ENCODE measurements at regions not wholly inside any gene's neighbourhood (a gene's known extent, or its start where the extent isn't known, plus 50 kb on each side); places are given as distances from the start of the nearest gene placed in this dataset.
"Not testable (repeated sequence)": the region's sequence is repeated elsewhere in the genome, so short reads cannot be mapped to it uniquely, and the experiment has no call there.

GRCh38 chr10:117807441-117807840 is 239.3 kb downstream of the RAB11FIP2 start:
- Histone ChIP-seq H3K27me3 (replicated peaks) (no peaks in the 10 kb centered on the region), H3K27ac (no peak overlapping the region), H3K4me3 (ENCODE audit: low read depth, low read length) (no peak overlapping the region), H3K36me3 (replicated peaks) (no peaks in the 10 kb centered on the region)
- in situ Hi-C loops (cut with HindIII; ENCODE audit: low pct_ligation_motif_present, low sequenced_read_pairs), result no loop called here
- TF ChIP-seq, protein P1, sequence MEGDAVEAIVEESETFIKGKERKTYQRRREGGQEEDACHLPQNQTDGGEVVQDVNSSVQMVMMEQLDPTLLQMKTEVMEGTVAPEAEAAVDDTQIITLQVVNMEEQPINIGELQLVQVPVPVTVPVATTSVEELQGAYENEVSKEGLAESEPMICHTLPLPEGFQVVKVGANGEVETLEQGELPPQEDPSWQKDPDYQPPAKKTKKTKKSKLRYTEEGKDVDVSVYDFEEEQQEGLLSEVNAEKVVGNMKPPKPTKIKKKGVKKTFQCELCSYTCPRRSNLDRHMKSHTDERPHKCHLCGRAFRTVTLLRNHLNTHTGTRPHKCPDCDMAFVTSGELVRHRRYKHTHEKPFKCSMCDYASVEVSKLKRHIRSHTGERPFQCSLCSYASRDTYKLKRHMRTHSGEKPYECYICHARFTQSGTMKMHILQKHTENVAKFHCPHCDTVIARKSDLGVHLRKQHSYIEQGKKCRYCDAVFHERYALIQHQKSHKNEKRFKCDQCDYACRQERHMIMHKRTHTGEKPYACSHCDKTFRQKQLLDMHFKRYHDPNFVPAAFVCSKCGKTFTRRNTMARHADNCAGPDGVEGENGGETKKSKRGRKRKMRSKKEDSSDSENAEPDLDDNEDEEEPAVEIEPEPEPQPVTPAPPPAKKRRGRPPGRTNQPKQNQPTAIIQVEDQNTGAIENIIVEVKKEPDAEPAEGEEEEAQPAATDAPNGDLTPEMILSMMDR (IDR thresholded peaks at IDR 0.05; ENCODE audit: low read depth, low read length, missing control alignments), result no peak
- no peak for DNase-seq

DNA sequence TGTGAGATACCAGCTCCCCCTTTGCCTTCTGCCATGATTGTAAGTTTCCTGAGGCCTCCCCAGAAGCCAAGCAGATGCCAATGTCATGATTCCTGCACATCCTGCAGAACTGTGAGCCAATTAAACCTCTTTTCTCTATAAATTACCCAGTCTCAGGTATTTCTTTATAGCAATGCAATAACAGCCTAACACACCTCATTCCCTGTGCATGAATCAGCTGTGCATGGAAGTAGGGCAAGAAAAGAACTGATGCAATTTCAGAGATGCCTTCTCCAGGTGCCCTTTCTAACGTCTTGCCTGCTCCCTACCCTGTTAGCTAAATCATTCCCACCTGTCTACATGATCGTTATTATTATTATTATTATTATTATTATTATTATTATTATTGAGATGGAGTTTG is 230.9 kb downstream of the RAB11FIP2 start:
- H3K27me3 ChIP-seq (replicated peaks); H3K4me3 ChIP-seq (ENCODE audit: low read depth, low read length); in situ Hi-C loops (cut with HindIII; ENCODE audit: low pct_ligation_motif_present, low sequenced_read_pairs); H3K36me3 ChIP-seq (replicated peaks); H3K27ac ChIP-seq; DNase-seq: not testable (repeated sequence)

- no peak overlapping the region for H3K27ac ChIP-seq
- TF ChIP-seq, protein P1 (IDR thresholded peaks at IDR 0.05; ENCODE audit: low read depth, low read length, missing control alignments), result no peak
- H3K27me3 ChIP-seq (replicated peaks), result no peaks in the 10 kb centered on the region
- no peak for DNase-seq
- in situ Hi-C loops (cut with HindIII; ENCODE audit: low pct_ligation_motif_present, low sequenced_read_pairs), result no loop called here
- H3K4me3 ChIP-seq (ENCODE audit: low read depth, low read length), result no peak overlapping the region
- no peaks in the 10 kb centered on the region for H3K36me3 ChIP-seq (replicated peaks)
Measured at GRCh38 chr10:117817116-117817515, 229.6 kb downstream of the RAB11FIP2 start.

GRCh38 chr10:117818721-117819120 is 228.0 kb downstream of the RAB11FIP2 start:
- DNase-seq, result no peak
- no peak overlapping the region for H3K4me3 ChIP-seq (ENCODE audit: low read depth, low read length)
- H3K36me3 ChIP-seq (replicated peaks), result no peaks in the 10 kb centered on the region
- no peaks in the 10 kb centered on the region for H3K27me3 ChIP-seq (replicated peaks)
- H3K27ac ChIP-seq, result no peak overlapping the region
- TF ChIP-seq, protein P1 (IDR thresholded peaks at IDR 0.05; ENCODE audit: low read depth, low read length, missing control alignments), result no peak
- in situ Hi-C loops (cut with HindIII; ENCODE audit: low pct_ligation_motif_present, low sequenced_read_pairs), result no loop called here

DNA sequence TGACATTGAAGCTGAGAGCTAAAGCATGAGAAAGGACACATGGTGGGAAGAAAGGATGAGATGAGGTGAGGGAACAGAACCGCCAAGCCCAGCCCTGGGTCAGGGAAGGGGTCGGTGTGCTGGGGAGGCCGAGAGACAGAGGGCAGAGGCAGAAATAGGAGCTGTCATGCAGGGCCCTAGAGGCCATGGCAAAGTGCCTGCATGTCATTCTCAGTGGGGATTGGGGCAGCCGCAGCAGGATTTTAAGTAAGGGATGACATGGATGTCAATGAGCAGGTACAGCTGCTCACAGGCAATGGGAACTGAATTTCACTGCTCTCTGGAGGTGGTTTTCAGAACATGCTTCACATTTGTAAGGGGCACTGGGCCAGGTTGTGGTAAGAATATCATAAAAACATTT is 227.4 kb downstream of the RAB11FIP2 start:
- in situ Hi-C loops (cut with HindIII; ENCODE audit: low pct_ligation_motif_present, low sequenced_read_pairs), result no loop called here
- no peak for DNase-seq
- Histone ChIP-seq H3K36me3 (replicated peaks) (no peaks in the 10 kb centered on the region), H3K4me3 (ENCODE audit: low read depth, low read length) (no peak overlapping the region), H3K27ac (no peak overlapping the region), H3K27me3 (replicated peaks) (no peaks in the 10 kb centered on the region)
- TF ChIP-seq, protein P1 (IDR thresholded peaks at IDR 0.05; ENCODE audit: low read depth, low read length, missing control alignments), result no peak

DNA sequence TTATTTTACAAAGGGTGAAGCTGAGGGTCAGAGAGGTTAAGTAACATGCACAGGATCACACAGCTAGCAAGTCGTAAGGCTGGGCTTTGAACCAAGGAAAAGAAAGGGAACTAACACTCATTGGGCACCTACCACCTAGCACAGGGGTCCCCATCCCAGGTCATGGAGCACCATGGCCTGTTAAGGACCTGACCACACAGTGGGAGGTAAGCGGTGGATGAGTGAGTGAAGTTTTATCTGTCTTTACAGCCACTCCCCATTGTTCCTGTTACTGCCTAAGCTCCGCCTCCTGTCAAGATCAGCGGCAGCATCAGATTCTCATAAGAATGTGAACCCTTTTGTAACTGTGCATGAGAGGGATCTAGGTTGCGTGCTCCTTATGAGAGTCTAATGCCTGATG is 222.8 kb downstream of the RAB11FIP2 start:
- Histone ChIP-seq H3K27ac (no peak overlapping the region), H3K27me3 (replicated peaks) (no peaks in the 10 kb centered on the region), H3K4me3 (ENCODE audit: low read depth, low read length) (no peak overlapping the region), H3K36me3 (replicated peaks) (no peaks in the 10 kb centered on the region)
- DNase-seq, result no peak
- in situ Hi-C loops (cut with HindIII; ENCODE audit: low pct_ligation_motif_present, low sequenced_read_pairs), result no loop called here
- TF ChIP-seq, protein P1 (IDR thresholded peaks at IDR 0.05; ENCODE audit: low read depth, low read length, missing control alignments), result no peak

Data from brain microvascular endothelial cell (primary cell).